ENCODE measurements at regions not wholly inside any gene's neighbourhood (a gene's known extent, or its start where the extent isn't known, plus 50 kb on each side); places are given as distances from the start of the nearest gene placed in this dataset.

DNA sequence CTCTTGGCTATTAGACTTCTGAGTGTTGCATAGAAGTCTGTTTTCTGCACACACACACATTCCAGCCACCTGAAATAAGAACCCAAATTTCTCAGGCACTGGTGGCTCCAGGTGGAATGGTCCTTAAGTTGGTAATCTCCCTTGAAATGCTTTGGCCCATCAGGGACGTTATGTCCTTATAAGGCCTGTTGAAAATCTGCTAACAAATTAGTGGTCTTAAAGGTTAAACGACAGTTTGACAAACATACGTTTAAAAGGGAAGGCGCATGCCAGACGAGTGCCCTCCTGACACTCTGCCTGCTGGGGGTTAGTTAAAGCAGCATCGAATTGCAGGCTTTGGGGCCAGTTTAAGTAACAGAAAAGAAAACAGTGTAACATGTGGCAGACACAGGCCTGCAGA lies 125.0 kb downstream of the TBX22 start:
- Histone ChIP-seq H3K9ac (ENCODE audit: insufficient read depth, low read length) (no peak overlapping the region), H3K79me2 (ENCODE audit: control insufficient read depth, insufficient read depth, low read length) (no peaks in the 10 kb centered on the region), H3K4me2 (ENCODE audit: extremely low read depth, insufficient read depth, low read length) (no peak overlapping the region), H2AFZ (ENCODE audit: low read length) (no peak overlapping the region), H3K27ac (ENCODE audit: insufficient read depth, low read length) (no peak overlapping the region), H3K27me3 (ENCODE audit: control insufficient read depth, insufficient read depth, low read length) (no peaks in the 10 kb centered on the region), H3K36me3 (ENCODE audit: control insufficient read depth, insufficient read depth, low read length) (no peaks in the 10 kb centered on the region), H3K4me1 (ENCODE audit: control insufficient read depth, extremely low read depth, insufficient read depth, low read length) (no peaks in the 10 kb centered on the region), H3K9me3 (ENCODE audit: control insufficient read depth, insufficient read depth, low read depth, low read length) (no peaks in the 10 kb centered on the region), H3K4me3 (replicated peaks in 1 of 4; ENCODE audit: control extremely low read depth in 1 of 4, insufficient read depth in 1 of 4, low read depth in 3 of 4, low read length in 4 of 4) (no peak overlapping the region), H4K20me1 (ENCODE audit: control insufficient read depth, extremely low read depth, insufficient read depth, low read length) (no peaks in the 10 kb centered on the region)
- DNase-seq (ENCODE audit: low read depth in 2 of 2) = no peak
- TF ChIP-seq EZH2 (IDR thresholded peaks at IDR 0.05; ENCODE audit: low read length, missing control alignments) = no peak
- TF ChIP-seq, protein P1, sequence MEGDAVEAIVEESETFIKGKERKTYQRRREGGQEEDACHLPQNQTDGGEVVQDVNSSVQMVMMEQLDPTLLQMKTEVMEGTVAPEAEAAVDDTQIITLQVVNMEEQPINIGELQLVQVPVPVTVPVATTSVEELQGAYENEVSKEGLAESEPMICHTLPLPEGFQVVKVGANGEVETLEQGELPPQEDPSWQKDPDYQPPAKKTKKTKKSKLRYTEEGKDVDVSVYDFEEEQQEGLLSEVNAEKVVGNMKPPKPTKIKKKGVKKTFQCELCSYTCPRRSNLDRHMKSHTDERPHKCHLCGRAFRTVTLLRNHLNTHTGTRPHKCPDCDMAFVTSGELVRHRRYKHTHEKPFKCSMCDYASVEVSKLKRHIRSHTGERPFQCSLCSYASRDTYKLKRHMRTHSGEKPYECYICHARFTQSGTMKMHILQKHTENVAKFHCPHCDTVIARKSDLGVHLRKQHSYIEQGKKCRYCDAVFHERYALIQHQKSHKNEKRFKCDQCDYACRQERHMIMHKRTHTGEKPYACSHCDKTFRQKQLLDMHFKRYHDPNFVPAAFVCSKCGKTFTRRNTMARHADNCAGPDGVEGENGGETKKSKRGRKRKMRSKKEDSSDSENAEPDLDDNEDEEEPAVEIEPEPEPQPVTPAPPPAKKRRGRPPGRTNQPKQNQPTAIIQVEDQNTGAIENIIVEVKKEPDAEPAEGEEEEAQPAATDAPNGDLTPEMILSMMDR (conservative IDR thresholded peaks at IDR 0.05 in 1 of 2, IDR thresholded peaks at IDR 0.05 in 1 of 2; ENCODE audit: low read depth in 1 of 2, low read length in 2 of 2) = no peak

DNA sequence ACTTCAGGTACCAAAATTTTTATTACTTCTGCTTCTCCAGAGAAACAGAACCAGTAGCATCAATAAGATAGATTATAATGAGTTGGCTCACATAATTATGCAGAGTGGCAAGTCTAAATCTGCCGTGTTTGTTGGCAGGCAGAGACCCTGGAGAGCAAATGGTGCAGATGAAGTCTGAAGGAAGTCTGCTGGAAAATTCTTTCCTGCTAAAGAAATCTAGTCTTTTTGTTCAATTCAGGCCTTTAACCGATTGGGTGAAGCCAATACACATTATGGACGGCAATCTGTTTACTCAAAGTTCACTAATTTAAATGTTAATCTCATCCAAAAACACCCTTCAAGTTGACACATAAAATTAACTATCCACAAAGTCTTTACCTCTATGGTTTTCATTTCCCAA lies 156.0 kb downstream of the TBX22 start:
- no peak overlapping the region for H3K9ac ChIP-seq (ENCODE audit: insufficient read depth, low read length)
- H3K27me3 ChIP-seq (ENCODE audit: control insufficient read depth, insufficient read depth, low read length) = no peaks in the 10 kb centered on the region
- no peaks in the 10 kb centered on the region for H3K36me3 ChIP-seq (ENCODE audit: control insufficient read depth, insufficient read depth, low read length)
- H4K20me1 ChIP-seq (ENCODE audit: control insufficient read depth, extremely low read depth, insufficient read depth, low read length) = no peaks in the 10 kb centered on the region
- no peak overlapping the region for H3K4me3 ChIP-seq (replicated peaks in 1 of 4; ENCODE audit: control extremely low read depth in 1 of 4, insufficient read depth in 1 of 4, low read depth in 3 of 4, low read length in 4 of 4)
- TF ChIP-seq EZH2 (IDR thresholded peaks at IDR 0.05; ENCODE audit: low read length, missing control alignments) = no peak
- TF ChIP-seq, protein P1 (conservative IDR thresholded peaks at IDR 0.05 in 1 of 2, IDR thresholded peaks at IDR 0.05 in 1 of 2; ENCODE audit: low read depth in 1 of 2, low read length in 2 of 2) = no peak
- no peak for DNase-seq (ENCODE audit: low read depth in 2 of 2)
- no peaks in the 10 kb centered on the region for H3K79me2 ChIP-seq (ENCODE audit: control insufficient read depth, insufficient read depth, low read length)
- H3K9me3 ChIP-seq (ENCODE audit: control insufficient read depth, insufficient read depth, low read depth, low read length) = no peaks in the 10 kb centered on the region
- no peak overlapping the region for H3K4me2 ChIP-seq (ENCODE audit: extremely low read depth, insufficient read depth, low read length)
- H2AFZ ChIP-seq (ENCODE audit: low read length) = no peak overlapping the region
- H3K4me1 ChIP-seq (ENCODE audit: control insufficient read depth, extremely low read depth, insufficient read depth, low read length) = no peaks in the 10 kb centered on the region
- H3K27ac ChIP-seq (ENCODE audit: insufficient read depth, low read length) = no peak overlapping the region

DNA sequence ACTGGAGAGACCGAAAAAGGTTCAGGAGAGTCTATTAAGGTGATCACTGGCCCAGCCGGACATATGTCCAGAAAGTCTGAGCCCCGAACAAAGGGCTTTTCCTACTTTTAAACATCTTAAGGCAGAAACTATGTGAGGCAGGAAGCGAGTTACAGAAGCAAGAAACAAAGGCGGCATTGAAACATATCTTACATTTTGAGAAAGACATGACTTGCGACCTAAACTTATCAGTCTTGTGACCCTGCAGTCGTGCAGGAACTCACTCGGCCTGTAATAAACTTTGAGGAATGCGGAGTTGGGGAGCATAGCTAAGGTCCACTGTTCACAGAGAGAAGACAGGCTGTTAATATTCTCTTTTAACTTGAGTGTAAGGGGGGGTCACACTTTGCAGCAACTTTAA lies 158.7 kb downstream of the TBX22 start:
- no peak overlapping the region for H3K4me2 ChIP-seq (ENCODE audit: extremely low read depth, insufficient read depth, low read length)
- H3K27ac ChIP-seq (ENCODE audit: insufficient read depth, low read length) = no peak overlapping the region
- H3K9ac ChIP-seq (ENCODE audit: insufficient read depth, low read length) = no peak overlapping the region
- H4K20me1 ChIP-seq (ENCODE audit: control insufficient read depth, extremely low read depth, insufficient read depth, low read length) = no peaks in the 10 kb centered on the region
- no peaks in the 10 kb centered on the region for H3K4me1 ChIP-seq (ENCODE audit: control insufficient read depth, extremely low read depth, insufficient read depth, low read length)
- no peaks in the 10 kb centered on the region for H3K27me3 ChIP-seq (ENCODE audit: control insufficient read depth, insufficient read depth, low read length)
- H2AFZ ChIP-seq (ENCODE audit: low read length) = no peak overlapping the region
- H3K79me2 ChIP-seq (ENCODE audit: control insufficient read depth, insufficient read depth, low read length) = no peaks in the 10 kb centered on the region
- TF ChIP-seq EZH2 (IDR thresholded peaks at IDR 0.05; ENCODE audit: low read length, missing control alignments) = no peak
- no peak for DNase-seq (ENCODE audit: low read depth in 2 of 2)
- no peaks in the 10 kb centered on the region for H3K9me3 ChIP-seq (ENCODE audit: control insufficient read depth, insufficient read depth, low read depth, low read length)
- no peaks in the 10 kb centered on the region for H3K36me3 ChIP-seq (ENCODE audit: control insufficient read depth, insufficient read depth, low read length)
- no peak overlapping the region for H3K4me3 ChIP-seq (replicated peaks in 1 of 4; ENCODE audit: control extremely low read depth in 1 of 4, insufficient read depth in 1 of 4, low read depth in 3 of 4, low read length in 4 of 4)
